NCI-H128 (cell line): ENCODE measurements at regions not wholly inside any gene's neighbourhood (a gene's known extent, or its start where the extent isn't known, plus 50 kb on each side); places are given as distances from the start of the nearest gene placed in this dataset.

Source experiments
- DNase-seq: peaks from one replicate; lab custom pipeline; 2025; ENCODE audit not compliant: unreplicated experiment; lab: John Stamatoyannopoulos, UW

GRCh38 chr14:87325741-87326140, 667.2 kb downstream of the GALC start:
- DNase-seq: no peak

- no peak for DNase-seq
Observed at GRCh38 chr14:87323191-87323590, 669.8 kb downstream of the GALC start.

GRCh38 chr14:87321548-87321947, 671.4 kb downstream of the GALC start:
- no peak for DNase-seq

- no peak for DNase-seq
Observed at GRCh38 chr14:87312894-87313205, 680.1 kb downstream of the GALC start.

GRCh38 chr14:87312169-87312893, 680.7 kb downstream of the GALC start:
- DNase-seq: no peak

- DNase-seq: no peak
Observed at GRCh38 chr14:87309557-87309956, 683.4 kb downstream of the GALC start.

- DNase-seq: no peak
Observed at GRCh38 chr14:87306409-87307168, 686.4 kb downstream of the GALC start.

- DNase-seq: no peak
Observed at GRCh38 chr14:87305345-87305744, 687.6 kb downstream of the GALC start.

GRCh38 chr14:87304404-87304803, 688.6 kb downstream of the GALC start:
- no peak for DNase-seq

GRCh38 chr14:87286826-87287225, 706.2 kb downstream of the GALC start:
- DNase-seq: no peak

GRCh38 chr14:87286191-87286590, 706.8 kb downstream of the GALC start:
- DNase-seq: no peak

- DNase-seq: no peak
Observed at GRCh38 chr14:87285506-87285905, 707.5 kb downstream of the GALC start.

GRCh38 chr14:87283547-87283946, 709.4 kb downstream of the GALC start:
- DNase-seq: no peak

GRCh38 chr14:87282266-87282665, 710.7 kb downstream of the GALC start:
- DNase-seq: no peak

- DNase-seq: no peak
Observed at GRCh38 chr14:87278415-87278814, 714.6 kb downstream of the GALC start.

GRCh38 chr14:87271331-87271730, 721.7 kb downstream of the GALC start:
- DNase-seq: no peak

- DNase-seq: no peak
Observed at GRCh38 chr14:87268997-87269396, 724.0 kb downstream of the GALC start.

- DNase-seq: no peak
Observed at GRCh38 chr14:87264796-87265195, 728.2 kb downstream of the GALC start.

- no peak for DNase-seq
Observed at GRCh38 chr14:87264272-87264785, 728.7 kb downstream of the GALC start.

GRCh38 chr14:87261621-87262020, 731.4 kb downstream of the GALC start:
- DNase-seq: no peak

GRCh38 chr14:87260460-87260859, 732.5 kb downstream of the GALC start:
- DNase-seq: no peak

GRCh38 chr14:87257421-87257820, 735.6 kb downstream of the GALC start:
- DNase-seq: no peak

- no peak for DNase-seq
Observed at GRCh38 chr14:87255058-87255457, 737.9 kb downstream of the GALC start.
